NCI-H146 (cell line): ENCODE measurements at regions not wholly inside any gene's neighbourhood (a gene's known extent, or its start where the extent isn't known, plus 50 kb on each side); places are given as distances from the start of the nearest gene placed in this dataset.

Experiments
- DNase-seq: peaks from one replicate; lab custom pipeline; 2025; lab: John Stamatoyannopoulos, UW

- no peak for DNase-seq
Measured at GRCh38 chr6:139597771-139598755, 223.6 kb upstream of the CITED2 start.

DNA sequence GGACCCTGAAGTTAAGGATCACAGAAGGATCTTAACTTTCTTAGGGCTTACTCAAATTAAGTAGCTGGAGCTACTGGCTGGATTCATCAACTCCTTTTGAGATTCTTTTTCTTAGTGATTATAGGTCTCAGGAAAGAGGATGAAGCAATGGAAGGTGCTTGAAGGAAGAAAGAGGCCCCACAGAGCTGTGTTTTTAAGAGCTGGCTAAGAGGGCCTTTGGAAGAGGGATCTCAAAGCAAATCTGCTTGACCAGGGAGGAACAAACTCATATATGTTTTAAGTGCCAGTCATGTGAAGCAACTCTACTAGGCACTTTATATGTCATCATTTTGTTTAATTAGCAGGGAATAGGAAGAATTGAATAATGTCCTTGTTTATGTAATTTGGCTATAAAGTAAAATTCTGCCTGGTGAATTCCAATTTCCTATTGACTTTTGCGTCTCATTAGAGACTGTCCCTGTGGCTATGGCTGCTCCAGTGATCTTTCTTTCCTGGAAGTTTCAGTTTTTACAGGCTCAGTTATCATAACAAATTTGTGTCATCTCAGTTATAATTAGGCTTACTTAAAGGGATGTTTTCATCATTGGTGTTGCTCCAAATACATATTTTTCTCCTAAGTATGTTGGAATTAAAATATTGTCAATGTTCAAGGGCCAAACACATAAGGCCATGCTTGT lies 222.8 kb upstream of the CITED2 start:
- no peak for DNase-seq

- DNase-seq: no peak
Measured at GRCh38 chr6:139595183-139595582, 220.7 kb upstream of the CITED2 start.

DNA sequence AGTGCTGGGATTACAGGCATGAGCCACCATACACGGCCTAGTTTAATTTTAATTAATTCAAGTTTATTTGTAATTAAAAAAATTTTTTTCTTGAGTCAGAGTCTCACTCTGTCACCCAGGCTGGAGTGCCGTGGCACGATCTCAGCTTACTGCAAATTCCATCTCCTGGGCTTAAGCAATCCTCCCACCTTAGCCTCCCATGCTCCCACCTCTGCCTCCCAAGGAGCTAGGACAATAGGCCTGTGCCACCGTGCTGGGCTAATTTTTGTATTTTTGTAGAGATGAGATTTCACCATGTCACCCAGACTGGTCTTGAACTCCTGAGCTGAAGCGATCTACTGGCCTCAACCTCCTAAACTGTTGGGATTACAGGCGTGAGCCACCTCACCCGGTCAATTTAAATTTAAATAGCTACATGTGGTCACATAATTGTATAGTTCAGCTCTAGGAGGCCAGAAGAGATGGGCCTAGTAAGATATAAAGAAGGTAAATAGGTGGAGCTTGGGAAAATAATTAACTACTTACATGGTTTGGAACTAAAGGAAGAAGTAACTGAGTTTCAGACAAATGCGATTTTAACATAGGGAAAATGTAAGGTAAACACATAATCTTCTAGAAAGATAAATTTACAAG lies 220.0 kb upstream of the CITED2 start:
- DNase-seq: no peak

- DNase-seq: no peak
Measured at GRCh38 chr6:139593081-139593480, 218.6 kb upstream of the CITED2 start.

DNA sequence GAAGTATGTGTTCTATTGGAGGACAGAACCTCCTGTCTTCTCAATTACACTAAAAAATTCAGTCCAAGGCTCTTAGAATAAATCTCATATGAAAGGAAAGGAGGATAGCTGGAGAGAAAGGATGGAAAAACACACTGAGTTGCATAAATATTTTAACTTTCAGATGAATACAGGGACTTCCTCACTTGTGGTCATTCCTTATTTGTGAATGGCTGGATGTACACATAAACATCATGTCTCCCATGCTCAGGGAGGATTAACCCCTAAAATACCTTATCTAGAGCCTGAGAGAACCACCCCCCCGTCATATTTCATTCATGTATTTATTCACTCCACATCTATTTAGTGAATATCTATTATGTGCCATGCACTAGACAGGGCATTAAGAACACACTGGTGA lies 217.6 kb upstream of the CITED2 start:
- no peak for DNase-seq

DNA sequence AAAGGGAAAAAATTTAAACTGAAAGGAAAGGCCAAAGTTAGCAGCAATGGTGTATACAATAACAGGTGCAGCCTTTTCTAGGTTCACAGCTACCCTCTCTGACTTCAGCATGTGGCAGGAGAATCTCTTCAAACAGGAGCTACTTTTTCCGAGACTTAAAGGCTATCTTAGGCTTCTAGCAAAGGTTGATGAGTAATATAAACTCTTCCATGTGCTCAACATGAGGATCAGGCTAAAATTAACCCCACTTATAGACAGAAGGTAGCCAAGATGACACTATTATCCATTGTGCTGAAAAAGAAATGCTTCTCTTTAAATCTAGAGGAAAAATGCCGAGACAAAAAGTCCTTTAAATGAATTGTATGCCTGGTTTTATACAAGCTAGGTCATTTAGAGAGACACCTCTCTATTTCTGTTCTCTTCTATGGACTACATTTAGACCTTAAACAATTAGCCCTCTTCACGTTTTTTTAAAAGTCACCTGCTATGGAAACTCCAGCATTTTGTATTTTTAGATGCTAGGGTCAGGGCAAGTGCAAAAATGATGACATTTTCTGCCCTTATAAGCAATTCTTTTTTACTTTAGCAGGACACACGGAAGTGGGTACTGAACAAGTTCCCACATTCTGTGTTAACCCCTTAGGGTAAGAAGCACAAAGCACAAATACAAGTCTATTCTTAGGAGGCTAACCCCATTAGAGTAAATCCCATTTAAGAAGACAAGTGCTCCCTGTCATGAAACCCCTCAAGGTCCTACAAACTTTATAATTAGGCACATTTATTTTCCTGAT lies 216.8 kb upstream of the CITED2 start:
- peak; percentile 34 for DNase-seq

DNA sequence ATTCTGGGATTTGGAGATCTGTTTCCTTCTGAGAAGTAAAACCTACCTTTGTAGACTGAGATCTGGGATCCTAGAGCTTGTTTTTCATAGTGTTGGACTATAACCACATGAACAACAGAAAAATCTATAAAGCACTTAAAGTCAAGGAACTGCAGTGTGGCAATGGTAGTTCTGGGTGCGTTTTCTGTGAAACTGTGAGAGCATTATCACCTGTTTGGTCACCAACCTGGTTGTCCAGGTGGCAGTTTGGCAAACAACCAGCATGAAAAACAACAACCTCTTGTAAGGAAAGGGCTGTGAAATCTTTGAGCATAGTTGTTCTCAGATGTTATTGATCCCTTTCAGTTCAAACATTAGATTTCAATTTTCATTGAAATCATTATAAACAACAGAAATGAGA lies 215.8 kb upstream of the CITED2 start:
- peak; percentile 77 for DNase-seq

DNA sequence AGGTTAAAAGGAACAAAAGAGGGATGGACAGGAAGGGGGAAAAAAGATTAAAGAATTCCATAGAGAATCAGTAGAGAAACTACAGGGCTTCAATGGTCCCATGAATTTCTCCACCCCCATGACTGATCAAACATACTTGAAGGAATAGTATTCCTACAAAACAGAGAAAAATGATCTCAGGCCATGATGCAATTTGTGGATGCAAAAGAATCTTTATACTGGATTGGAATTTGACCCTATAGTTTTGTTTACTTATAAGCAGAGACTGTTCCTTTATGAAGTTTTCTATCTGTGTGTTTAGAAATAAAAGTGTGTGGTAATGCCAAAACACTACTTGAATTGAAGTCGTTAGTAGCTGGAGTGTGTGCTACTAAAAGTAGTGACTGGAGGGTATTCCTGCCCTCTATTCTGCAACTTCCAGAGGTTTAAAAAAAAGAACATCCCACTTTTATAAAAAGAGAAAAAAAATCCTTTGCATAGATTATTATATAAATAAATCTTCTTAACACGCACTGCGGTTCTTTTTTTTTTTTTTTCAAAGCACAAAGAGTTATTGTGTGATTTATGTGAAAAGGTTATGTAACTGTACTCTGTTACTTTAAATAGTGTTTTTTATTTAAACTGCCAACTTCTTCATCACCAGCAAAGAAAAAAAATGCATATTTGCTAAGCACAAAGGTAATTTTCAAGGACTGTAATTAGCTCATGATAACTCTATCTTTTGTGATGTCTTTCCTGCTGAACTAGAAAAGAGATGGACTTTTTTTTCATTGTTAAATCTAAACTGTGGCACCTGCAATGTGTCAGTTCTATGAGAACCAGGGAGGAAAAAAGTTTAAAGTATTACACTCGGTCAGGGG lies 214.5 kb upstream of the CITED2 start:
- peak; percentile 87 for DNase-seq

DNA sequence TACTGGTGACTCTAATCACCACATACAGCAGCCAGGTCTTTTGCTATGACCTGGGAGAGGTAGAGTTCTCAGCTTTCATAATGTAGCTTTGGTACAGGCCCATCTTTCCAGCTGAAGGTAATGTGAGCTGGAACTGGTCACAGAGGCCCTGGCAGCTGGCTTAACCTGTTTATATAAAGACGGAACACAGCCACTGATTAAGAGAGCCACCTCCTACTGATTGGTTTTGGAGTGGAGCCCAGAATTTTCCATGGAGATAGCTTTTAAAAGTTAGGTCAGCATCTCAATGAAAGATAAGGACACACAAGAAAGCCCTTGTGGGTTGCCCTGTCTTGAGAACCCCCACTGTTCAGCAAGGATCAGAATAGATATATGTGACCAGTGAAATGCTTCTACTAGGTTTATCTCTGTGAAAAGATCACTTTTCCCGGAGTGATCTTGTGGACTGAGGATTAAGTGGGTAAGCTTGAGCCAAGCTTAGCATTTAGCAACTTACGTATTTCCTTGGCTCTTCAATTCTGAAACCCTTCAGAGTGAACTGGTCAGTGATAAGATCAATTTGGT lies 213.7 kb upstream of the CITED2 start:
- DNase-seq: peak; percentile 99

DNA sequence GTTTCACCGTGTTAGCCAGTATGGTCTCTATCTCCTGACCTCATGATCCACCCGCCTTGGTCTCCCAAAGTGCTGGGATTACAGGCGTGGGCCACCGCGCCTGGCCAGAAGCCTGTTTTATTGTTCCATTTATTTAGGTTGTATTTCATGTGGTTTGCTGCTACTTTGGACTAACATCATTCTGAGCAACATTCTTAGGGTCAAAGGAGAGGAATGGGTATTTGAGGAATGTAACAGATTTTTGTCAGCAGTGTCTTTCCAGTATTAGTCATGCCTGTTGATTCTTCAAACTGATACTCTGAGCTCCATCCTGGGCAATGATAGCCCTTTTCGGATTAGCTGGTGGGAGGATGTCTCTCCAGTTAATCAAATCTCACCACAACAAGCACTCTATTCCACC lies 213.0 kb upstream of the CITED2 start:
- no peak for DNase-seq

DNA sequence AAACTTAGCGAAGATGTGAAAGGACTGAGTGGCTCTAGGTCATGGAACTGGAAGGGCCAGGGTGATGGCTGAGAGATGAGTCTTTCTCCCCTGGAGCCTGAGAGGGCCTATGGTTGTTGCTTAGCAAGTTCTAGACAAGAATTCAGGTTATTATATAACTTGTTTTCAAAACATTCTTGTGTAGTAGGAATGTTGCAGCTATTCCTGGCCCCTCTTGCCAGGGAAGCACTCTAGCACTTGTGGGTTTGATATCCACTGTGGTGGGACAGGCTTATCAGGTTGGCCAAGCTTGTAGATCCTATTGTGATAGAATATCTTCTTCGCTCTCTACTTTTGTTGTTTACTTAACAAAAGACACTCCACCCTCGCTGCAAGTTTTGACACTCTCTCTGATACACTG lies 211.8 kb upstream of the CITED2 start:
- DNase-seq: no peak

DNA sequence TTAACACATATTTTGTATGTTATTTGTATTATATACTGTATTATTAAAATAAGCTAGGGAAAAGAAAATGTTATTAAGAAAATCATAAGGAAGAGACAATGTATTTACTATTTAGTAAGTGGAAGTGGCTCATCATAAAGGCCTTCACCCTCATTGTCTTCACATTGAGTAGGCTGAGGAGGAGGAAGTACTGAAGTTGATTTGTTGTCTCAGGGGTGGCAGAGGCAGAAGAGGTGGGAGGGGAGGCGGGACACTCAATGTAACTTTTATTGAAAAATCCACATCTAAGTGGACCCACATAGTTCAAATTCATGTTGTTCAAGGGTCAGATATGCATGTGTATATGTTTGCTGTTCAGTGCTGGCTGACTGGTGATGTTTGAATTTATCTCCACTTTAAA lies 210.2 kb upstream of the CITED2 start:
- no peak for DNase-seq

DNA sequence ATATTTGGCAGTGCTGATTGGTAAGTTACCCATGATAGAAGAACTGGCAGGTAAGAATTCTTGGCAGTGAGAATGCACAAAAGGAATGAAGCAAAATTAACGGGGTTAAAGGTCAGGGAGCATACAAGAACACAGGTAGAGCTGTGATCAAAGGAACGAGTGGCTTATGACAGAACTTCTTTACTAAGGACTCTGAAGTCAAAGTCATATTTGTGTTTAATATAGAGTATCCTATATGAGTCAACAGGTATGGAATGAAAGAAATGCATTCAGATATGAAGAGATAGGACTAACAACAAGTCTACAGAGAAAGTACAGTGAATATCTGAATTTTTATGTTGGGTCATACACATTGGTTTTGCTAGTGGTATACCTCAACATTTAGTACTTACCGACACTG lies 209.0 kb upstream of the CITED2 start:
- DNase-seq: no peak

GRCh38 chr6:139582956-139583355 lies 208.5 kb upstream of the CITED2 start:
- DNase-seq: no peak

DNA sequence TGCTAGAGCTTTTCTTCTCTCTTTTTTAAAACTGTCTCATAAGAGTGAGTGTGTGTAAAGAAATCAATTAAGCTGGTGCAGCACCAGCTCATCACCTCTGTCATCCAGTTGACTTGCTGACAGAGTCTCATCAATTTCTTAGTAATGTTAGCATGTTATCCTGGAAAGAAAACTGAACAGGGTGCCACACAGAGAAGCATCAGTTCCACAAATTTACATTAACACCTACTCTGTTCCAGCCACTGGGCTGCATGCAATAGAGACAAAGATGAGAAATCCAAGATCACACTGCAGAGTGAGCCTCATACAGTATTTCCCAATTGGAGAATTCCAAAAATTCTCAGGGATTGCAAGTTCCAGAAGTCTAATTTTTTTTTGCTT lies 207.0 kb upstream of the CITED2 start:
- no peak for DNase-seq

GRCh38 chr6:139580592-139581484 lies 206.4 kb upstream of the CITED2 start:
- no peak for DNase-seq

- no peak for DNase-seq
Measured at GRCh38 chr6:139577763-139578604, 203.5 kb upstream of the CITED2 start.
